ENCODE measurements at regions not wholly inside any gene's neighbourhood (a gene's known extent, or its start where the extent isn't known, plus 50 kb on each side); places are given as distances from the start of the nearest gene placed in this dataset.

GRCh38 chr9:107810461-107810961, 320.9 kb upstream of the KLF4 start:
- TF ChIP-seq MAX (IDR thresholded peaks at IDR 0.05) (no peak), CTCF (IDR thresholded peaks at IDR 0.05; ENCODE audit: low read depth, low read length, missing input control) (no peak), GABPA (IDR thresholded peaks at IDR 0.05 in 1 of 2, conservative IDR thresholded peaks at IDR 0.05 in 1 of 2) (no peak), RXRA (IDR thresholded peaks at IDR 0.05) (no peak), JUND (IDR thresholded peaks at IDR 0.05) (no peak), ZBTB33 (IDR thresholded peaks at IDR 0.05) (no peak), ATF3 (IDR thresholded peaks at IDR 0.05) (no peak), TAF1 (conservative IDR thresholded peaks at IDR 0.05) (no peak), RAD21 (IDR thresholded peaks at IDR 0.05) (no peak), REST (IDR thresholded peaks at IDR 0.05) (no peak), SP1 (IDR thresholded peaks at IDR 0.05) (no peak), EGR1 (IDR thresholded peaks at IDR 0.05; ENCODE audit: low read depth in 2 of 2) (no peak), FOXA1 (IDR thresholded peaks at IDR 0.05) (no peak), YY1 (IDR thresholded peaks at IDR 0.05) (no peak)
